ENCODE measurements at regions not wholly inside any gene's neighbourhood (a gene's known extent, or its start where the extent isn't known, plus 50 kb on each side); places are given as distances from the start of the nearest gene placed in this dataset.

DNA sequence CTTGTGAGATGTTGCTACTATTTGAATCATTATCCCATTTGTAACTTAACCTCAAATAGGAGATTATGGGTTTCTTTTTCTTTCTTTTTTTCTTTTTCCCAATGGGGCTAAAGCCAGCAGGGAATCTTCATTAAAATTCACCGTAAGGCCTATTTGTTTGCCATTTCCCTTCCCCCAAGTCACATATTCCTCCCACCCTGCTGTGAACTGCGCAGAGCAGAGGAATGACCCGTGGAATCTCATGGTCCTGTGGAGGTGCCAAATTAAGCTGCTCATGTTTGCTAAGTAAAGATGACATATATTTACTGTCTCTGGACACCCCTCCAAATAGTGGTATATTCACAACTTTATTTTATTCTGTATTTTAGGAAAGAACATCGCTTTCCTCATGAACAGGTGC, 699.3 kb downstream of the RNF144B start:
- TF ChIP-seq RAD21 (IDR thresholded peaks at IDR 0.05 in 1 of 2, conservative IDR thresholded peaks at IDR 0.05 in 1 of 2; ENCODE audit: low read depth in 2 of 2, low read length in 2 of 2) (no peak), SP1 (IDR thresholded peaks at IDR 0.05; ENCODE audit: low read depth, low read length) (no peak), POLR2A (IDR thresholded peaks at IDR 0.05; ENCODE audit: control extremely low read depth in 1 of 2, low read depth in 2 of 2, low read length in 2 of 2) (no peak)
- TF ChIP-seq, protein P1, sequence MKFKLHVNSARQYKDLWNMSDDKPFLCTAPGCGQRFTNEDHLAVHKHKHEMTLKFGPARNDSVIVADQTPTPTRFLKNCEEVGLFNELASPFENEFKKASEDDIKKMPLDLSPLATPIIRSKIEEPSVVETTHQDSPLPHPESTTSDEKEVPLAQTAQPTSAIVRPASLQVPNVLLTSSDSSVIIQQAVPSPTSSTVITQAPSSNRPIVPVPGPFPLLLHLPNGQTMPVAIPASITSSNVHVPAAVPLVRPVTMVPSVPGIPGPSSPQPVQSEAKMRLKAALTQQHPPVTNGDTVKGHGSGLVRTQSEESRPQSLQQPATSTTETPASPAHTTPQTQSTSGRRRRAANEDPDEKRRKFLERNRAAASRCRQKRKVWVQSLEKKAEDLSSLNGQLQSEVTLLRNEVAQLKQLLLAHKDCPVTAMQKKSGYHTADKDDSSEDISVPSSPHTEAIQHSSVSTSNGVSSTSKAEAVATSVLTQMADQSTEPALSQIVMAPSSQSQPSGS (IDR thresholded peaks at IDR 0.05; ENCODE audit: low read length): no peak
- TF ChIP-seq, protein P2, sequence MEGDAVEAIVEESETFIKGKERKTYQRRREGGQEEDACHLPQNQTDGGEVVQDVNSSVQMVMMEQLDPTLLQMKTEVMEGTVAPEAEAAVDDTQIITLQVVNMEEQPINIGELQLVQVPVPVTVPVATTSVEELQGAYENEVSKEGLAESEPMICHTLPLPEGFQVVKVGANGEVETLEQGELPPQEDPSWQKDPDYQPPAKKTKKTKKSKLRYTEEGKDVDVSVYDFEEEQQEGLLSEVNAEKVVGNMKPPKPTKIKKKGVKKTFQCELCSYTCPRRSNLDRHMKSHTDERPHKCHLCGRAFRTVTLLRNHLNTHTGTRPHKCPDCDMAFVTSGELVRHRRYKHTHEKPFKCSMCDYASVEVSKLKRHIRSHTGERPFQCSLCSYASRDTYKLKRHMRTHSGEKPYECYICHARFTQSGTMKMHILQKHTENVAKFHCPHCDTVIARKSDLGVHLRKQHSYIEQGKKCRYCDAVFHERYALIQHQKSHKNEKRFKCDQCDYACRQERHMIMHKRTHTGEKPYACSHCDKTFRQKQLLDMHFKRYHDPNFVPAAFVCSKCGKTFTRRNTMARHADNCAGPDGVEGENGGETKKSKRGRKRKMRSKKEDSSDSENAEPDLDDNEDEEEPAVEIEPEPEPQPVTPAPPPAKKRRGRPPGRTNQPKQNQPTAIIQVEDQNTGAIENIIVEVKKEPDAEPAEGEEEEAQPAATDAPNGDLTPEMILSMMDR (IDR thresholded peaks at IDR 0.05; ENCODE audit: control extremely low read depth in 1 of 3, insufficient read depth in 1 of 3, low read depth in 1 of 3, low read length in 3 of 3): no peak
- TF ChIP-seq, protein P3, sequence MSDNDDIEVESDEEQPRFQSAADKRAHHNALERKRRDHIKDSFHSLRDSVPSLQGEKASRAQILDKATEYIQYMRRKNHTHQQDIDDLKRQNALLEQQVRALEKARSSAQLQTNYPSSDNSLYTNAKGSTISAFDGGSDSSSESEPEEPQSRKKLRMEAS (IDR thresholded peaks at IDR 0.05): no peak

Measured in H1 (cell line).